ENCODE measurements at regions not wholly inside any gene's neighbourhood (a gene's known extent, or its start where the extent isn't known, plus 50 kb on each side); places are given as distances from the start of the nearest gene placed in this dataset.
A peak's percentile ranks its signal among the peaks of the same experiment; 100 is the strongest.

- Histone ChIP-seq H3K9me3 (ENCODE audit: control insufficient read depth, low read length) (no peaks in the 10 kb centered on the region), H3K4me1 (no peaks in the 10 kb centered on the region), H3K79me2 (no peaks in the 10 kb centered on the region), H2AFZ (no peak overlapping the region), H3K36me3 (ENCODE audit: control insufficient read depth, insufficient read depth, low read length) (no peaks in the 10 kb centered on the region), H3K9ac (no peak overlapping the region), H3K4me2 (ENCODE audit: low read length) (no peak overlapping the region), H3K27me3 (ENCODE audit: control insufficient read depth, insufficient read depth, low read length) (no peaks in the 10 kb centered on the region), H3K27ac (no peak overlapping the region), H3K4me3 (ENCODE audit: low read depth, low read length) (no peak overlapping the region)
- TF ChIP-seq, protein P1, sequence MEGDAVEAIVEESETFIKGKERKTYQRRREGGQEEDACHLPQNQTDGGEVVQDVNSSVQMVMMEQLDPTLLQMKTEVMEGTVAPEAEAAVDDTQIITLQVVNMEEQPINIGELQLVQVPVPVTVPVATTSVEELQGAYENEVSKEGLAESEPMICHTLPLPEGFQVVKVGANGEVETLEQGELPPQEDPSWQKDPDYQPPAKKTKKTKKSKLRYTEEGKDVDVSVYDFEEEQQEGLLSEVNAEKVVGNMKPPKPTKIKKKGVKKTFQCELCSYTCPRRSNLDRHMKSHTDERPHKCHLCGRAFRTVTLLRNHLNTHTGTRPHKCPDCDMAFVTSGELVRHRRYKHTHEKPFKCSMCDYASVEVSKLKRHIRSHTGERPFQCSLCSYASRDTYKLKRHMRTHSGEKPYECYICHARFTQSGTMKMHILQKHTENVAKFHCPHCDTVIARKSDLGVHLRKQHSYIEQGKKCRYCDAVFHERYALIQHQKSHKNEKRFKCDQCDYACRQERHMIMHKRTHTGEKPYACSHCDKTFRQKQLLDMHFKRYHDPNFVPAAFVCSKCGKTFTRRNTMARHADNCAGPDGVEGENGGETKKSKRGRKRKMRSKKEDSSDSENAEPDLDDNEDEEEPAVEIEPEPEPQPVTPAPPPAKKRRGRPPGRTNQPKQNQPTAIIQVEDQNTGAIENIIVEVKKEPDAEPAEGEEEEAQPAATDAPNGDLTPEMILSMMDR (IDR thresholded peaks at IDR 0.05), result no peak
These were observed 1108.6 kb downstream of the TAF11L14 start for GRCh38 chr5:18742830-18743229.

DNA sequence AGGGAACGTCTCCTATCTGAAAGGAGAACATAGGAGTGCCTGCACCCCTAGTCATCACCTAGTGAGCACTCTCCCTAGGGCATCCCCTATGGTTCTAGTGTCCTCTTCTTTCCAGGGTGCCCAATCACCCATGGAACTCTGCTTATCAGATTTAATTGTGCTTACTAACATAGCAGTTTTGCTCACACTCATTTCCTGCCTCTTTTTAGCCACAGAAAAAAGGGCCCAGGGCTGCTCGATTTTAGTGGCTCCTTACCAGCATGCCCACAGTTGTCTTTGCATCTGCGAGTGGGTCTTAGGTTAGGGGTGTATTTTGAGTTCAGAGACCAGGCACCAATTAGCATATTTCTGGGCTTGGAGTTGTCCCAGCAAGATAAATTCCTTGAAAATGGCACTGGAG, 1110.2 kb downstream of the TAF11L14 start:
- Histone ChIP-seq H3K36me3 (ENCODE audit: control insufficient read depth, insufficient read depth, low read length) (no peaks in the 10 kb centered on the region), H3K4me1 (no peaks in the 10 kb centered on the region), H3K27ac (no peak overlapping the region), H3K79me2 (no peaks in the 10 kb centered on the region), H3K9ac (no peak overlapping the region), H2AFZ (no peak overlapping the region), H3K4me2 (ENCODE audit: low read length) (no peak overlapping the region), H3K27me3 (ENCODE audit: control insufficient read depth, insufficient read depth, low read length) (no peaks in the 10 kb centered on the region), H3K9me3 (ENCODE audit: control insufficient read depth, low read length) (no peaks in the 10 kb centered on the region), H3K4me3 (ENCODE audit: low read depth, low read length) (no peak overlapping the region)
- TF ChIP-seq, protein P1 (IDR thresholded peaks at IDR 0.05), result no peak

DNA sequence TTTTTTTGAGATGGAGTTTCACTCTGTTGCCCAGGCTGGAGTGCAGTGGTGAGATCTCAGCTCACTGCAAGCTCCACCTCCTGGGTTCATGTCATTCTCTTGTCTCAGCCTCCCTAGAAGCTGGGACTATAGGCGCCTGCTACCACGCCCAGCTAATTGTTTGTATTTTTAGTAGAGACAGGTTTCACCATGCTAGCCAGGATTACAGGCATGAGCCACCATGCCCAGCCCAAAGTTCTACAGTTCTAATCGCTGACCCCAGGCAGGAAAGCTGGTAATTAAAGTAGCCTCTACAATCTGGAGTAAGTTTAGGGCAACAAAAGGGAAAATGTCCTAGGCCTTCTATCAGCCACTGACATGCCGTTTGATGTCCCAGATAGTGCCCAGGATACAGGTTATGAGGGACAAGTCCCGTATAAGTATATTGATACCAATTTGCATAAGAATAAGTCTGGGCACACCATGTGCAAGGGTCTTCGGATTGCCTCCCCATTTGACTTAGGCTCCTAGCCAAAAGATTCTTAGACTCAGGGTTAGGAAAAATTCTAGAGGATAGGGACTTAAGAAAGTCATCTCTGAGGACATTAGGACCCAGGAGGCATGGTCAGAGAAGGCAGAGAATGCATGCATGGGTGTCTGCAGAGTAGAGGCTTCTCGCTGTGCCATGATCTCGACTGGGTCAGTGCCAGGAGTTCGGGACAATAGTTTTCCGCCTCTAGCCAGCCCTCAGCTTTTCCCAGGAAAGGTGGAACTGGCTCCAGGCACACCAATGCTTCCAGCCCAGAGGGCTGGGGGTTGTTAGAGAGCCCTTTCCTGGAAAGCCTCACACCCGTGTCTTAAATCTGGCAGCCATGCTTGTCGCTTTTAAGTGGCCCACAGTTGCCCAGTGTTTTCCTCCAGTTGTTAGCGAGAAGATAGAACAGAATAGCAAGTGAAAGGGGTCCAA, 1111.1 kb downstream of the TAF11L14 start:
- H2AFZ ChIP-seq, result peak overlapping the region; percentile 47
- no peak overlapping the region for H3K9ac ChIP-seq
- H3K4me1 ChIP-seq, result no peaks in the 10 kb centered on the region
- H3K4me2 ChIP-seq (ENCODE audit: low read length), result no peak overlapping the region
- no peaks in the 10 kb centered on the region for H3K27me3 ChIP-seq (ENCODE audit: control insufficient read depth, insufficient read depth, low read length)
- no peaks in the 10 kb centered on the region for H3K79me2 ChIP-seq
- TF ChIP-seq, protein P1 (IDR thresholded peaks at IDR 0.05), result no peak
- H3K27ac ChIP-seq, result no peak overlapping the region
- H3K36me3 ChIP-seq (ENCODE audit: control insufficient read depth, insufficient read depth, low read length), result no peaks in the 10 kb centered on the region
- no peaks in the 10 kb centered on the region for H3K9me3 ChIP-seq (ENCODE audit: control insufficient read depth, low read length)
- H3K4me3 ChIP-seq (ENCODE audit: low read depth, low read length), result peak overlapping the region; percentile 36

- no peaks in the 10 kb centered on the region for H3K4me1 ChIP-seq
- TF ChIP-seq, protein P1 (IDR thresholded peaks at IDR 0.05), result no peak
- no peaks in the 10 kb centered on the region for H3K79me2 ChIP-seq
- no peaks in the 10 kb centered on the region for H3K27me3 ChIP-seq (ENCODE audit: control insufficient read depth, insufficient read depth, low read length)
- H2AFZ ChIP-seq, result peak overlapping the region; percentile 47
- no peak overlapping the region for H3K27ac ChIP-seq
- no peak overlapping the region for H3K4me2 ChIP-seq (ENCODE audit: low read length)
- H3K9ac ChIP-seq, result no peak overlapping the region
- peak overlapping the region; percentile 36 for H3K4me3 ChIP-seq (ENCODE audit: low read depth, low read length)
- no peaks in the 10 kb centered on the region for H3K9me3 ChIP-seq (ENCODE audit: control insufficient read depth, low read length)
- no peaks in the 10 kb centered on the region for H3K36me3 ChIP-seq (ENCODE audit: control insufficient read depth, insufficient read depth, low read length)
These were observed 1111.8 kb downstream of the TAF11L14 start for GRCh38 chr5:18745988-18746615.
